ENCODE measurements at regions not wholly inside any gene's neighbourhood (a gene's known extent, or its start where the extent isn't known, plus 50 kb on each side); places are given as distances from the start of the nearest gene placed in this dataset.

- intact Hi-C loops (cut with micrococcal nuclease) = no loop called here
- Mint-ChIP-seq H3K4me1 (no peaks in the 10 kb centered on the region), H3K36me3 (no peaks in the 10 kb centered on the region), H3K9me3 (no peaks in the 10 kb centered on the region), H3K27ac (no peak overlapping the region), H3K4me3 (no peak overlapping the region), H3K27me3 (ENCODE audit: low read depth in 2 of 2) (no peaks in the 10 kb centered on the region)
- no peaks in the 10 kb centered on the region for H3K27me3 ChIP-seq (ENCODE audit: control insufficient read depth, insufficient read depth, low read length)
- ATAC-seq (no peak), DNase-seq (no peak)
- TF ChIP-seq, protein P1, sequence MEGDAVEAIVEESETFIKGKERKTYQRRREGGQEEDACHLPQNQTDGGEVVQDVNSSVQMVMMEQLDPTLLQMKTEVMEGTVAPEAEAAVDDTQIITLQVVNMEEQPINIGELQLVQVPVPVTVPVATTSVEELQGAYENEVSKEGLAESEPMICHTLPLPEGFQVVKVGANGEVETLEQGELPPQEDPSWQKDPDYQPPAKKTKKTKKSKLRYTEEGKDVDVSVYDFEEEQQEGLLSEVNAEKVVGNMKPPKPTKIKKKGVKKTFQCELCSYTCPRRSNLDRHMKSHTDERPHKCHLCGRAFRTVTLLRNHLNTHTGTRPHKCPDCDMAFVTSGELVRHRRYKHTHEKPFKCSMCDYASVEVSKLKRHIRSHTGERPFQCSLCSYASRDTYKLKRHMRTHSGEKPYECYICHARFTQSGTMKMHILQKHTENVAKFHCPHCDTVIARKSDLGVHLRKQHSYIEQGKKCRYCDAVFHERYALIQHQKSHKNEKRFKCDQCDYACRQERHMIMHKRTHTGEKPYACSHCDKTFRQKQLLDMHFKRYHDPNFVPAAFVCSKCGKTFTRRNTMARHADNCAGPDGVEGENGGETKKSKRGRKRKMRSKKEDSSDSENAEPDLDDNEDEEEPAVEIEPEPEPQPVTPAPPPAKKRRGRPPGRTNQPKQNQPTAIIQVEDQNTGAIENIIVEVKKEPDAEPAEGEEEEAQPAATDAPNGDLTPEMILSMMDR (IDR thresholded peaks at IDR 0.05) = no peak
- no peaks in the 10 kb centered on the region for H3K36me3 ChIP-seq (ENCODE audit: control insufficient read depth, insufficient read depth, low read length)
- H3K4me3 ChIP-seq (ENCODE audit: low read length) = no peak overlapping the region
- no peak overlapping the region for H3K27ac ChIP-seq (ENCODE audit: low read length)
- H3K4me1 ChIP-seq (ENCODE audit: control insufficient read depth, insufficient read depth, low read length) = no peaks in the 10 kb centered on the region
- no peaks in the 10 kb centered on the region for H3K9me3 ChIP-seq (ENCODE audit: control insufficient read depth, insufficient read depth, low read length)
- WGBS (ENCODE audit: insufficient coverage) = 74% methylated on average over 3 of the region's 3 CpGs
These were observed 343.5 kb downstream of the PLK2 start for GRCh38 chr5:58116346-58116745.

GRCh38 chr5:58115811-58116210 lies 344.1 kb downstream of the PLK2 start:
- no peaks in the 10 kb centered on the region for H3K9me3 Mint-ChIP-seq
- H3K27ac Mint-ChIP-seq = no peak overlapping the region
- no peaks in the 10 kb centered on the region for H3K36me3 Mint-ChIP-seq
- TF ChIP-seq, protein P1 (IDR thresholded peaks at IDR 0.05) = no peak
- no peak for ATAC-seq
- no peaks in the 10 kb centered on the region for H3K4me1 Mint-ChIP-seq
- WGBS (ENCODE audit: insufficient coverage) = 79% methylated on average over 1 of the region's 1 CpG
- Histone ChIP-seq H3K4me3 (ENCODE audit: low read length) (no peak overlapping the region), H3K36me3 (ENCODE audit: control insufficient read depth, insufficient read depth, low read length) (no peaks in the 10 kb centered on the region), H3K9me3 (ENCODE audit: control insufficient read depth, insufficient read depth, low read length) (no peaks in the 10 kb centered on the region), H3K4me1 (ENCODE audit: control insufficient read depth, insufficient read depth, low read length) (no peaks in the 10 kb centered on the region), H3K27me3 (ENCODE audit: control insufficient read depth, insufficient read depth, low read length) (no peaks in the 10 kb centered on the region), H3K27ac (ENCODE audit: low read length) (no peak overlapping the region)
- intact Hi-C loops (cut with micrococcal nuclease) = no loop called here
- no peaks in the 10 kb centered on the region for H3K27me3 Mint-ChIP-seq (ENCODE audit: low read depth in 2 of 2)
- H3K4me3 Mint-ChIP-seq = no peak overlapping the region
- no peak for DNase-seq

DNA sequence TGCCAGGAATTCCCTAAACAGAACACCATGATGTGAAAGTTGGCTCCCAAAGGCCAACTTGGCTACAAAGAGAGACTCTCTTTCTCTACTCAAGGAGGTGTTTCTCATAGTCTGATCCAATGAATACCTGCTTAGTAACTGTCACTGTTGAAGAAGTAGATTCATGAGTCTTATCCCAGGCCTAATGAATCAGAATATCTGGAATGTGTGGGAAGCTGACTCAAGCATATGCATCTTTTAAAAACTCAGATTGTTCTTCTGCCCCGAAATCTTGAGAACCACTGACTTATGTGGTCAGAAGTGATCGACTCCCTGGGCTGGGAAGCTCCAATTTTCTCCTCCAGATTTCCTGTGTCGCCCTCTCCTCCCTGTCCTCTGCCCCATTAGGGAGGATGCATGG lies 345.6 kb downstream of the PLK2 start:
- WGBS (ENCODE audit: insufficient coverage) = 93% methylated on average over 3 of the region's 3 CpGs

GRCh38 chr5:58113172-58113571 lies 346.7 kb downstream of the PLK2 start:
- H3K27me3 Mint-ChIP-seq (ENCODE audit: low read depth in 2 of 2) = no peaks in the 10 kb centered on the region
- ATAC-seq = no peak
- TF ChIP-seq, protein P1 (IDR thresholded peaks at IDR 0.05) = no peak
- no peak overlapping the region for H3K4me3 Mint-ChIP-seq
- Histone ChIP-seq H3K36me3 (ENCODE audit: control insufficient read depth, insufficient read depth, low read length) (no peaks in the 10 kb centered on the region), H3K4me1 (ENCODE audit: control insufficient read depth, insufficient read depth, low read length) (no peaks in the 10 kb centered on the region), H3K4me3 (ENCODE audit: low read length) (no peak overlapping the region), H3K9me3 (ENCODE audit: control insufficient read depth, insufficient read depth, low read length) (no peaks in the 10 kb centered on the region), H3K27ac (ENCODE audit: low read length) (no peak overlapping the region), H3K27me3 (ENCODE audit: control insufficient read depth, insufficient read depth, low read length) (no peaks in the 10 kb centered on the region)
- 88% methylated on average over 9 of the region's 9 CpGs for WGBS (ENCODE audit: insufficient coverage)
- H3K27ac Mint-ChIP-seq = no peak overlapping the region
- no peak for DNase-seq
- H3K36me3 Mint-ChIP-seq = no peaks in the 10 kb centered on the region
- H3K4me1 Mint-ChIP-seq = no peaks in the 10 kb centered on the region
- H3K9me3 Mint-ChIP-seq = no peaks in the 10 kb centered on the region
- intact Hi-C loops (cut with micrococcal nuclease) = no loop called here

More for the DNA sequence above, 345.6 kb downstream of the PLK2 start:
- H3K27ac Mint-ChIP-seq = no peak overlapping the region
- H3K4me1 ChIP-seq (ENCODE audit: control insufficient read depth, insufficient read depth, low read length) = no peaks in the 10 kb centered on the region
- no peaks in the 10 kb centered on the region for H3K36me3 ChIP-seq (ENCODE audit: control insufficient read depth, insufficient read depth, low read length)
- H3K9me3 ChIP-seq (ENCODE audit: control insufficient read depth, insufficient read depth, low read length) = no peaks in the 10 kb centered on the region
- ATAC-seq (no peak), DNase-seq (no peak)
- H3K27ac ChIP-seq (ENCODE audit: low read length) = no peak overlapping the region
- H3K9me3 Mint-ChIP-seq = no peaks in the 10 kb centered on the region
- H3K4me1 Mint-ChIP-seq = no peaks in the 10 kb centered on the region
- no peaks in the 10 kb centered on the region for H3K27me3 Mint-ChIP-seq (ENCODE audit: low read depth in 2 of 2)
- no peaks in the 10 kb centered on the region for H3K36me3 Mint-ChIP-seq
- H3K27me3 ChIP-seq (ENCODE audit: control insufficient read depth, insufficient read depth, low read length) = no peaks in the 10 kb centered on the region
- no peak overlapping the region for H3K4me3 Mint-ChIP-seq
- TF ChIP-seq, protein P1 (IDR thresholded peaks at IDR 0.05) = no peak
- intact Hi-C loops (cut with micrococcal nuclease) = no loop called here
- H3K4me3 ChIP-seq (ENCODE audit: low read length) = no peak overlapping the region
